ENCODE measurements at regions not wholly inside any gene's neighbourhood (a gene's known extent, or its start where the extent isn't known, plus 50 kb on each side); places are given as distances from the start of the nearest gene placed in this dataset.

GRCh38 chr18:76121011-76121410 is 374.0 kb downstream of the ZNF516 start:
- no peak for TF ChIP-seq EP300 (IDR thresholded peaks at IDR 0.05)
- no peak for TF ChIP-seq CTCF (IDR thresholded peaks at IDR 0.05)
- TF ChIP-seq POLR2A (IDR thresholded peaks at IDR 0.05): no peak
- TF ChIP-seq POLR2AphosphoS5 (IDR thresholded peaks at IDR 0.05): no peak

Measured in suprapubic skin (tissue), 4 donors.